Activated CD4-positive, CD25-positive, alpha-beta regulatory T cell treated with anti-CD3 and anti-CD28 coated beads, Interleukin-2, amount 50 U/mL, for 24 hours (primary cell): ENCODE measurements at regions not wholly inside any gene's neighbourhood (a gene's known extent, or its start where the extent isn't known, plus 50 kb on each side); places are given as distances from the start of the nearest gene placed in this dataset.

Experiments
- ATAC-seq, 2 donors: fragments of 150-1000 bp; cut with Tn5 transposase; one replicate each; pipeline ENCODE4 v1.10.0; 2021; ENCODE audit warnings: mild to moderate bottlenecking in 1 of 2, moderate library complexity in 1 of 2

- no peak for ATAC-seq
Measured at GRCh38 chr2:156852681-156853080, 404.8 kb upstream of the GALNT5 start.

GRCh38 chr2:156864325-156864724 is 393.2 kb upstream of the GALNT5 start:
- ATAC-seq = no peak

- no peak for ATAC-seq
Measured at GRCh38 chr2:156864753-156865152, 392.8 kb upstream of the GALNT5 start.

GRCh38 chr2:156867201-156867600 is 390.3 kb upstream of the GALNT5 start:
- ATAC-seq = no peak

- no peak for ATAC-seq
Measured at GRCh38 chr2:156874707-156875106, 382.8 kb upstream of the GALNT5 start.

- ATAC-seq = no peak
Measured at GRCh38 chr2:156883804-156884203, 373.7 kb upstream of the GALNT5 start.

GRCh38 chr2:156884216-156884615 is 373.3 kb upstream of the GALNT5 start:
- no peak for ATAC-seq

GRCh38 chr2:156890529-156891148 is 366.9 kb upstream of the GALNT5 start:
- ATAC-seq = no peak

GRCh38 chr2:156891609-156892008 is 365.9 kb upstream of the GALNT5 start:
- no peak for ATAC-seq

- ATAC-seq = no peak
Measured at GRCh38 chr2:156892467-156893281, 364.8 kb upstream of the GALNT5 start.

- ATAC-seq = peak; percentile 13 to 32
Measured at GRCh38 chr2:156896294-156896693, 361.2 kb upstream of the GALNT5 start.

GRCh38 chr2:156897548-156897947 is 360.0 kb upstream of the GALNT5 start:
- no peak for ATAC-seq

GRCh38 chr2:156901373-156902031 is 356.0 kb upstream of the GALNT5 start:
- no peak for ATAC-seq

GRCh38 chr2:156903335-156903734 is 354.2 kb upstream of the GALNT5 start:
- no peak for ATAC-seq

- no peak for ATAC-seq
Measured at GRCh38 chr2:156907806-156908205, 349.7 kb upstream of the GALNT5 start.

- no peak for ATAC-seq
Measured at GRCh38 chr2:156908825-156909224, 348.7 kb upstream of the GALNT5 start.

GRCh38 chr2:156909983-156910382 is 347.5 kb upstream of the GALNT5 start:
- no peak for ATAC-seq

GRCh38 chr2:156915332-156915731 is 342.2 kb upstream of the GALNT5 start:
- ATAC-seq = no peak

- no peak for ATAC-seq
Measured at GRCh38 chr2:156918410-156918809, 339.1 kb upstream of the GALNT5 start.

- no peak for ATAC-seq
Measured at GRCh38 chr2:156930423-156930822, 327.1 kb upstream of the GALNT5 start.

- no peak for ATAC-seq
Measured at GRCh38 chr2:156933645-156934225, 323.8 kb upstream of the GALNT5 start.

GRCh38 chr2:156935616-156936015 is 321.9 kb upstream of the GALNT5 start:
- no peak for ATAC-seq

GRCh38 chr2:156937430-156937829 is 320.1 kb upstream of the GALNT5 start:
- ATAC-seq = no peak

- no peak for ATAC-seq
Measured at GRCh38 chr2:156944871-156945270, 312.6 kb upstream of the GALNT5 start.
